K562 (cell line): ENCODE measurements at regions not wholly inside any gene's neighbourhood (a gene's known extent, or its start where the extent isn't known, plus 50 kb on each side); places are given as distances from the start of the nearest gene placed in this dataset.

Experiments used
- CHAMP1 ChIP-seq: fragments of 450-650 bp; IDR thresholded peaks from 2 replicates; pipeline ENCODE4 v1.6.1; 2016; ENCODE audit warnings: mild to moderate bottlenecking
- FUS ChIP-seq: fragments of 200-400 bp; formaldehyde crosslinking; optimal IDR thresholded peaks from 2 replicates; pipeline ENCODE3; 2017; ENCODE audit warnings: low read depth, low read length
- GABPB1 ChIP-seq: sonication (generic); formaldehyde crosslinking; IDR thresholded peaks from 2 replicates; pipeline ENCODE4 v1.8.0; 2022; ENCODE audit warnings: mild to moderate bottlenecking, missing genetic modification reagents
- ID3 ChIP-seq, 2 experiments: fragments of 250-450 bp in 1 of 2; fragments of 450-650 bp in 1 of 2; sonication (Bioruptor Pico) in 1 of 2; IDR thresholded peaks; 2 replicates each; pipeline versions ENCODE4 v1.6.1 to v1.8.0; 2016 to 2021; ENCODE audit warnings: mild to moderate bottlenecking in 2 of 2, moderate library complexity in 2 of 2, missing compliant biosample characterization in 1 of 2, missing genetic modification characterization in 1 of 2
- SUPT5H ChIP-seq: fragments of 450-650 bp; IDR thresholded peaks from 2 replicates; pipeline ENCODE4 v1.6.1; 2016
- ZNF318 ChIP-seq, 2 experiments: fragments of 450-650 bp; IDR thresholded peaks; 2 replicates each; pipeline ENCODE4 v1.6.1; 2016; ENCODE audit warnings: mild to moderate bottlenecking in 2 of 2, borderline replicate concordance in 1 of 2, low read depth in 1 of 2, moderate library complexity in 1 of 2
- ZNF778 ChIP-seq: fragments of 450-650 bp; formaldehyde crosslinking; IDR thresholded peaks from 2 replicates; pipeline ENCODE4 v1.4.0; 2020; ENCODE audit warnings: mild to moderate bottlenecking, moderate library complexity
- TF ChIP-seq, protein P1 (sequence below): sonication (generic); formaldehyde crosslinking; IDR thresholded peaks from 2 replicates; pipeline ENCODE4 v1.8.0; 2022; ENCODE audit warnings: missing genetic modification reagents, mild to moderate bottlenecking, moderate library complexity, borderline replicate concordance
- TF ChIP-seq, protein P2 (sequence below), 2 experiments: IDR thresholded peaks; 2 replicates each; pipeline ENCODE4 v1.6.1; 2012; ENCODE audit warnings: improper control_type of control experiment in 2 of 2, low read depth in 2 of 2, low read length in 2 of 2, borderline replicate concordance in 1 of 2

GRCh38 chr6:15960740-15961634 lies 167.9 kb upstream of the MYLIP start (continued):
- TF ChIP-seq ZNF318 (IDR thresholded peaks at IDR 0.05; ENCODE audit: borderline replicate concordance in 1 of 2, low read depth in 1 of 2) (no peak), ID3 (CRISPR knock-in tag; IDR thresholded peaks at IDR 0.05) (no peak), ID3 (tag; IDR thresholded peaks at IDR 0.05) (no peak), CHAMP1 (no peak), SUPT5H (no peak), FUS (no peak), GABPB1 (CRISPR knock-in tag) (no peak), ZNF778 (CRISPR knock-in tag) (no peak)
- TF ChIP-seq, protein P1, sequence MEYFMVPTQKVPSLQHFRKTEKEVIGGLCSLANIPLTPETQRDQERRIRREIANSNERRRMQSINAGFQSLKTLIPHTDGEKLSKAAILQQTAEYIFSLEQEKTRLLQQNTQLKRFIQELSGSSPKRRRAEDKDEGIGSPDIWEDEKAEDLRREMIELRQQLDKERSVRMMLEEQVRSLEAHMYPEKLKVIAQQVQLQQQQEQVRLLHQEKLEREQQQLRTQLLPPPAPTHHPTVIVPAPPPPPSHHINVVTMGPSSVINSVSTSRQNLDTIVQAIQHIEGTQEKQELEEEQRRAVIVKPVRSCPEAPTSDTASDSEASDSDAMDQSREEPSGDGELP, result peak; percentile 44; the same call in 1 of the 2 replicates
- TF ChIP-seq, protein P2, sequence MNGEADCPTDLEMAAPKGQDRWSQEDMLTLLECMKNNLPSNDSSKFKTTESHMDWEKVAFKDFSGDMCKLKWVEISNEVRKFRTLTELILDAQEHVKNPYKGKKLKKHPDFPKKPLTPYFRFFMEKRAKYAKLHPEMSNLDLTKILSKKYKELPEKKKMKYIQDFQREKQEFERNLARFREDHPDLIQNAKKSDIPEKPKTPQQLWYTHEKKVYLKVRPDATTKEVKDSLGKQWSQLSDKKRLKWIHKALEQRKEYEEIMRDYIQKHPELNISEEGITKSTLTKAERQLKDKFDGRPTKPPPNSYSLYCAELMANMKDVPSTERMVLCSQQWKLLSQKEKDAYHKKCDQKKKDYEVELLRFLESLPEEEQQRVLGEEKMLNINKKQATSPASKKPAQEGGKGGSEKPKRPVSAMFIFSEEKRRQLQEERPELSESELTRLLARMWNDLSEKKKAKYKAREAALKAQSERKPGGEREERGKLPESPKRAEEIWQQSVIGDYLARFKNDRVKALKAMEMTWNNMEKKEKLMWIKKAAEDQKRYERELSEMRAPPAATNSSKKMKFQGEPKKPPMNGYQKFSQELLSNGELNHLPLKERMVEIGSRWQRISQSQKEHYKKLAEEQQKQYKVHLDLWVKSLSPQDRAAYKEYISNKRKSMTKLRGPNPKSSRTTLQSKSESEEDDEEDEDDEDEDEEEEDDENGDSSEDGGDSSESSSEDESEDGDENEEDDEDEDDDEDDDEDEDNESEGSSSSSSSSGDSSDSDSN (IDR thresholded peaks at IDR 0.05; ENCODE audit: borderline replicate concordance in 1 of 2, low read depth in 2 of 2, low read length in 2 of 2), result no peak
